Duodenal mucosa (tissue), 2 donors: ENCODE measurements at regions not wholly inside any gene's neighbourhood (a gene's known extent, or its start where the extent isn't known, plus 50 kb on each side); places are given as distances from the start of the nearest gene placed in this dataset.

Source experiments
- H3K27ac ChIP-seq: one replicate; pipeline ENCODE4 v1.7.0; 2013; ENCODE audit warnings: low read depth, low read length
- H3K27me3 ChIP-seq, 2 donors: one replicate each; pipeline ENCODE4 v1.7.0; 2013; ENCODE audit warnings: low read length in 2 of 2, control low read depth in 1 of 2; ENCODE audit not compliant: insufficient read depth in 2 of 2, control insufficient read depth in 1 of 2
- H3K36me3 ChIP-seq, 2 donors: one replicate each; pipeline ENCODE4 v1.7.0; 2013; ENCODE audit warnings: low read length in 2 of 2, control low read depth in 1 of 2; ENCODE audit not compliant: insufficient read depth in 2 of 2, control insufficient read depth in 1 of 2
- H3K4me1 ChIP-seq, 2 donors: one replicate each; pipeline ENCODE4 v1.7.0; 2013; ENCODE audit warnings: low read length in 2 of 2, control low read depth in 1 of 2; ENCODE audit not compliant: insufficient read depth in 2 of 2, control insufficient read depth in 1 of 2
- H3K4me3 ChIP-seq, 2 donors: one replicate each; pipeline ENCODE4 v1.7.0; 2013; ENCODE audit warnings: low read length in 2 of 2, low read depth in 1 of 2
- H3K9ac ChIP-seq, 2 donors: one replicate each; pipeline ENCODE4 v1.7.0; 2013; ENCODE audit warnings: low read length in 2 of 2, low read depth in 1 of 2
- H3K9me3 ChIP-seq, 2 donors: one replicate each; pipeline ENCODE4 v1.7.0; 2013; ENCODE audit warnings: low read length in 2 of 2, control low read depth in 1 of 2; ENCODE audit not compliant: control insufficient read depth in 1 of 2

DNA sequence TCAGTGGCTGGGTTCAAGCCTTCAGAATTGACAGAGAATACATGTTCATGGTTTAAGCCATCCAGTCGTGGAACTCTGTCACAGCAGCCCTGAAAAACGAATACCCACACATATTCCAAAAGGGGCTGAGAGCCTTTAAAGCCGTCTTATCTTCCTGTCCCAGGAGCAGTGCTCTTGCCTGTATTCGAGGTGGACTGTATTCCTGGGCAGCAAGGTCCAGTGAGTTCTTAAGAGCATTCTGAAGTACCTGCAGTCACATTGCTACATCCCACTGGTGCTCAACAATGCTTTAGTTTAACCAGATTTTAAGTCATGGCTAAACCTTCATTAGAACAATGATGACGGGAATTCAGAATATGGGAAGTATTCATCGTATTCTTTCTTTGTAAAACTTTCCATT lies 380.7 kb upstream of the KLF4 start:
- Histone ChIP-seq H3K27me3 (no peaks in the 10 kb centered on the region), H3K27ac (no peak overlapping the region), H3K4me1 (no peaks in the 10 kb centered on the region), H3K9me3 (no peaks in the 10 kb centered on the region), H3K36me3 (no peaks in the 10 kb centered on the region), H3K4me3 (no peak overlapping the region), H3K9ac (no peak overlapping the region)

- Histone ChIP-seq H3K36me3 (no peaks in the 10 kb centered on the region), H3K9ac (no peak overlapping the region), H3K27me3 (no peaks in the 10 kb centered on the region), H3K27ac (no peak overlapping the region), H3K4me1 (no peaks in the 10 kb centered on the region), H3K4me3 (no peak overlapping the region), H3K9me3 (no peaks in the 10 kb centered on the region)
Observed at GRCh38 chr9:107869111-107869510, 379.5 kb upstream of the KLF4 start.

DNA sequence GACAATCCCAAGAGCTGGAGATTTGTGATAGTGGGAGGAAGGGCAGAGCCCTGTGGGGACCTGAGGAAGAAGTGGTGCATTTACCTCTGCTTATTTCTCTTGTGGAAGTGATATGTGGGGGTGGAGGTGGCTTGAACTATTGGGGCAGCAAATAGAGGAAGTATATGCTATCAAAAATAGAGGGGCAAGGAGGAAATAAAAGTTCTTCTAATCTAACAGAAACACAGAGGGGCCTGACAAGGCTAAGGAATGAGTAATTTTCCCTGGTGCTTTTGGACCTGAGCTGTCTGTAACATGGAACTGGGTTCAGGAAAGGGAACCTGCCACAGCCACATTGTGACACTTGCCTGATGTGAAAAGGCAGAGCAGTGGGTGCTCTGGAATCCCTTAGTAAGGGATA lies 378.6 kb upstream of the KLF4 start:
- Histone ChIP-seq H3K4me3 (no peak overlapping the region), H3K36me3 (no peaks in the 10 kb centered on the region), H3K27me3 (no peaks in the 10 kb centered on the region), H3K4me1 (no peaks in the 10 kb centered on the region), H3K9ac (no peak overlapping the region), H3K9me3 (no peaks in the 10 kb centered on the region), H3K27ac (no peak overlapping the region)

- H3K27ac ChIP-seq: no peak overlapping the region
- H3K36me3 ChIP-seq: no peaks in the 10 kb centered on the region
- no peaks in the 10 kb centered on the region for H3K9me3 ChIP-seq
- H3K9ac ChIP-seq: no peak overlapping the region
- H3K27me3 ChIP-seq: no peaks in the 10 kb centered on the region
- H3K4me3 ChIP-seq: no peak overlapping the region
- no peaks in the 10 kb centered on the region for H3K4me1 ChIP-seq
Observed at GRCh38 chr9:107867738-107868137, 378.2 kb upstream of the KLF4 start.

- Histone ChIP-seq H3K4me3 (no peak overlapping the region), H3K9ac (no peak overlapping the region), H3K9me3 (no peaks in the 10 kb centered on the region)
Observed at GRCh38 chr9:107866711-107867311, 377.2 kb upstream of the KLF4 start.

DNA sequence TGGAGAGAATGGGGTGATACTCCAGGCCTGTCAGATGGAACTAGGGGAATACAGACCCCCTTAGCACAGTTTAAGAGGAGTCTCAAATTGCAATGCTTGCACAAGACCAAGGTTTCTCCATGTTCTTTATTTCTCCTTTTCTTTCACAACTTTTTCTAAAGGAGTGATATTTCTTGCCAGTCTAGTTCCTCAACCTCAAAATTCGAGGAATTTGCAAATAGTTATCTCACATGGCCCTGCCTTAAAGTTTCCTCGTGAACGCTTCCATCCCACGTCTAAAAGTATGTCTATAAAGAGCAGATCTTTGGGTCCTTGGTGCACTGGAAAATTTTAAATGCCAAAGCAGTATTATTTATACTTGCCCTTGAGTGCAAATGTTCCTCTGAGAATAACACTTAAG lies 373.8 kb upstream of the KLF4 start:
- Histone ChIP-seq H3K4me1 (no peaks in the 10 kb centered on the region), H3K9ac (no peak overlapping the region), H3K27me3 (no peaks in the 10 kb centered on the region), H3K9me3 (no peaks in the 10 kb centered on the region), H3K4me3 (no peak overlapping the region), H3K36me3 (no peaks in the 10 kb centered on the region), H3K27ac (no peak overlapping the region)

More at GRCh38 chr9:107866711-107867311, 377.2 kb upstream of the KLF4 start:
- no peak overlapping the region for H3K27ac ChIP-seq
- H3K27me3 ChIP-seq: no peaks in the 10 kb centered on the region
- H3K36me3 ChIP-seq: no peaks in the 10 kb centered on the region
- no peaks in the 10 kb centered on the region for H3K4me1 ChIP-seq

DNA sequence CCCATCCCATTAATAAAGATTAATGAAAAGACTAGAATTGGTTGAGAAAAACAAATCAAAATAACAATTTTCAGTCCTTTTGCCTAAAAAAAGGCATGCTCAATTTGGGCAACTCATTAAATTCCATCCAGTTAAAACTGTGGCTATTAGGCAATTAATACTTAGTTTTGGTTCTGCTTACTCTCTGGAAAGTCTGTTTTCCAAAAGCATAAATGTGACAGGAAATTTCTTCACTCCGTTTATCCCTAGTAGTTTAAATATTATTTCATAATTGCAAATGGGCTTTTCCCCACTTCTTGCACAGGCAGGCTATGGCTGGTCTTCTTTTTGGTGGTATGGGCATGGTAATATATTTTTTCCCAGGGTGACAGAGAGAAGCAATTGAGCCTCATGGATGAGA lies 373.3 kb upstream of the KLF4 start:
- Histone ChIP-seq H3K9ac (no peak overlapping the region), H3K4me3 (no peak overlapping the region)

GRCh38 chr9:107862323-107862722 lies 372.8 kb upstream of the KLF4 start:
- no peak overlapping the region for H3K9ac ChIP-seq
- H3K27me3 ChIP-seq: no peaks in the 10 kb centered on the region
- H3K4me3 ChIP-seq: no peak overlapping the region
- no peak overlapping the region for H3K27ac ChIP-seq
- H3K9me3 ChIP-seq: no peaks in the 10 kb centered on the region
- no peaks in the 10 kb centered on the region for H3K4me1 ChIP-seq
- no peaks in the 10 kb centered on the region for H3K36me3 ChIP-seq

More for the DNA sequence above, 373.3 kb upstream of the KLF4 start:
- H3K27me3 ChIP-seq: no peaks in the 10 kb centered on the region
- H3K9me3 ChIP-seq: no peaks in the 10 kb centered on the region
- no peaks in the 10 kb centered on the region for H3K36me3 ChIP-seq
- no peaks in the 10 kb centered on the region for H3K4me1 ChIP-seq
- H3K27ac ChIP-seq: no peak overlapping the region

- no peak overlapping the region for H3K27ac ChIP-seq
- no peaks in the 10 kb centered on the region for H3K27me3 ChIP-seq
- no peaks in the 10 kb centered on the region for H3K36me3 ChIP-seq
- H3K9ac ChIP-seq: no peak overlapping the region
- no peaks in the 10 kb centered on the region for H3K4me1 ChIP-seq
- peaks cover 0 to 2% of the 10 kb centered on the region in 2 donors for H3K9me3 ChIP-seq
- no peak overlapping the region for H3K4me3 ChIP-seq
Observed at GRCh38 chr9:107861075-107861474, 371.5 kb upstream of the KLF4 start.

DNA sequence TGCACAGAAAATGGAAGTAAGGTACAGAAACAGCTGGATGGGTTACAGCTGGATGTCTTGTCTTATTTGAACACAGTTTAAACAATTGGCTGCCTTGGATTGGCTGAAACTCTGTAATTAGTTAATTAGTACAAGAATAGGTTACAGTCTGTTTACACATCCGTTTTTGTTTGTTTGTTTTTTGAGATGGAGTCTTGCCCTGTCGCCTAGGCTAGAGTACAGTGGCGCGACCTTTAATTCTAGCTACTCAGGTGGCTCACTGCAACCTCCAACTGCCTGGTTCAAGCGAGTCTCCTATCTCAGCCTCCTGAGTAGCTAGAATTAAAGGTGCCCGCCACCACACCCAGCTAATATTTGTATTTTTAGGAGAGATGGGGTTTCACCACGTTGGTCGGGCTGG lies 368.7 kb upstream of the KLF4 start:
- H3K9ac ChIP-seq: no peak overlapping the region
- no peaks in the 10 kb centered on the region for H3K4me1 ChIP-seq
- no peak overlapping the region for H3K4me3 ChIP-seq
- H3K9me3 ChIP-seq: peaks cover 2 to 9% of the 10 kb centered on the region in 2 donors
- H3K36me3 ChIP-seq: no peaks in the 10 kb centered on the region
- H3K27me3 ChIP-seq: no peaks in the 10 kb centered on the region
- no peak overlapping the region for H3K27ac ChIP-seq

DNA sequence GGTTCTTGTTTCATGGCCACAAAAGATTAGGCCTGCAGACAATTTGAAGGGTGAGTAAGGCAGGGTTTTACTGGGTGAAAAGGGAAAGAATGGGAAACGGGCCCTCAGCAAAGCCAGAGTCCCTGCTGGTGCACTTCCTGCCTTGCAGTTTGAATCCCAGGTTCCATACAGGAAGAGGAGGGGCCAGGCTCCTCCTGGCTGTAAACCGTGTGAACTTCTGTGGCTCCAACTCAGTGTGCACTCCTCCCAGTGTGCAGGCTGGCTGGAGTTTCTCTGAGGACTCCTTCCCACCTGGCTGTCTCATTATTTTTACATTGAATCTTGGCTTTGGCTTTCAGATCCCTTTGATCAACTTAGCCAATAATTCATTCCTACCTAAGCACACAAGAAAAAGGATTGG lies 367.1 kb upstream of the KLF4 start:
- H3K27me3 ChIP-seq: no peaks in the 10 kb centered on the region
- H3K9ac ChIP-seq: no peak overlapping the region
- H3K4me1 ChIP-seq: no peaks in the 10 kb centered on the region
- no peak overlapping the region for H3K27ac ChIP-seq
- no peak overlapping the region for H3K4me3 ChIP-seq
- H3K9me3 ChIP-seq: peaks cover 2 to 9% of the 10 kb centered on the region in 2 donors
- no peaks in the 10 kb centered on the region for H3K36me3 ChIP-seq
